Muscle of leg (tissue), 3 donors: ENCODE measurements at regions not wholly inside any gene's neighbourhood (a gene's known extent, or its start where the extent isn't known, plus 50 kb on each side); places are given as distances from the start of the nearest gene placed in this dataset.

Experiments
- DNase-seq: peaks from one replicate; pipeline ENCODE4 v3.0.0; 2013
- H3K27ac ChIP-seq: one replicate; pipeline ENCODE4 v1.5.1; 2013; ENCODE audit warnings: mild to moderate bottlenecking, low read length, control low read depth
- H3K27me3 ChIP-seq: one replicate; pipeline ENCODE4 v1.6.1; 2013; ENCODE audit warnings: low read length; ENCODE audit not compliant: control insufficient read depth, insufficient read depth
- H3K36me3 ChIP-seq: one replicate; pipeline ENCODE4 v1.6.1; 2013; ENCODE audit warnings: low read length; ENCODE audit not compliant: control insufficient read depth, insufficient read depth
- H3K4me1 ChIP-seq: one replicate; pipeline ENCODE4 v1.6.1; 2013; ENCODE audit warnings: low read length; ENCODE audit not compliant: control insufficient read depth, insufficient read depth
- H3K4me3 ChIP-seq: one replicate; pipeline ENCODE4 v1.5.1; 2013; ENCODE audit warnings: low read length, control low read depth
- H3K9me3 ChIP-seq: replicated peaks from 2 replicates; pipeline ENCODE4 v1.6.1; 2013; ENCODE audit warnings: low read depth, low read length; ENCODE audit not compliant: control insufficient read depth
- WGBS: methylation state at CpG from one replicate; pipeline ENCODE4 v1.1.5; 2013; ENCODE audit warnings: missing lambda C conversion rate; ENCODE audit not compliant: insufficient coverage; 5-methylcytosine and 5-hydroxymethylcytosine counted together

- no peaks in the 10 kb centered on the region for H3K4me1 ChIP-seq
- 82% methylated on average over 3 of the region's 3 CpGs for WGBS
- no peak overlapping the region for H3K4me3 ChIP-seq
- H3K27ac ChIP-seq: no peak overlapping the region
- no peak for DNase-seq
- H3K27me3 ChIP-seq: no peaks in the 10 kb centered on the region
- no peaks in the 10 kb centered on the region for H3K36me3 ChIP-seq
- no peaks in the 10 kb centered on the region for H3K9me3 ChIP-seq
Measured at GRCh38 chr17:33508215-33508614, 215.1 kb upstream of the ASIC2 start.

DNA sequence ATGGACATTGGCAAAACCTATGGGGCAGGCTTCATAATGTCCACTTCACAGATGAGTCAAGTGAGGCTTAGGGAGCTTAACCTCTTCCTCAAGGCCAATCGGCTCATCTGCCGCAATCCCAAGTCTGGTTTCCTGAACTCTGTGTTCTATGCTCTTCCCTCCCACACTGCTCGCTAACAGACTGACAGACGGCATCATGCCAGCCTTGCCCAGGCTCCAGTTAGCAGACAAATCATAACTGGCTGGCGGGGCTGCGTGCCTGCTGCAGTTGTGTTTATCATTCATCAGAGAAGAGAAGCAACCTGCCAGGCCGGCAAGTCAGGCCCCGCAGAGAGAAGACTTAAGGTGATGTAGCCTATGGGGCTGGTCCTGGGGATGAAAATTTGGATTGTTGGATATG lies 216.2 kb upstream of the ASIC2 start:
- H3K9me3 ChIP-seq: no peaks in the 10 kb centered on the region
- no peaks in the 10 kb centered on the region for H3K4me1 ChIP-seq
- peaks cover 3% of the 10 kb centered on the region for H3K27me3 ChIP-seq
- 53% methylated on average over 8 of the region's 8 CpGs for whole genome bisulfite sequencing
- H3K4me3 ChIP-seq: no peak overlapping the region
- no peak overlapping the region for H3K27ac ChIP-seq
- no peaks in the 10 kb centered on the region for H3K36me3 ChIP-seq
- DNase-seq: no peak

DNA sequence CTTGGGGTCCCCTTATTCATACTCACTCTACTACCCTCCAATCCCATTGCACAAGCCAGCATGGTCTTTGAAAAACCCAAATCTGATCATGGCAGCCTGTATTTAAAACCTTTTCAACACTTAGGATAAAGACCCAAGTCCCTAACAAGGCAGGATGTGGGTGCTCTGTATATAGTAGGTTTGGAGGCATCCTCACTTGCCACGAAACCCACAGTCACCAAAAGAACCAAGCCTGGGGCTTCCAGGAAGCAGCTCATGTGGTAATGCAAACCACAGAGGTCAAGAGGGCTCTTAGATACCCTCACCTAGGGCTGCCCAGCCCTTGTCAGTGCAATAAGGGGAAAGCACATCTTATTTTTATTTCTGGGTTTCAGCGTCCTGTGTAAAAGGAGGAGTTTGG lies 218.6 kb upstream of the ASIC2 start:
- Histone ChIP-seq H3K4me1 (no peaks in the 10 kb centered on the region), H3K4me3 (no peak overlapping the region), H3K9me3 (no peaks in the 10 kb centered on the region), H3K27ac (no peak overlapping the region), H3K36me3 (no peaks in the 10 kb centered on the region), H3K27me3 (peaks cover 3% of the 10 kb centered on the region)
- no peak for DNase-seq
- WGBS: no CpG with 5 or more reads among the region's 2 CpGs

GRCh38 chr17:33512113-33512512 lies 219.0 kb upstream of the ASIC2 start:
- H3K36me3 ChIP-seq: no peaks in the 10 kb centered on the region
- H3K27ac ChIP-seq: no peak overlapping the region
- H3K4me1 ChIP-seq: no peaks in the 10 kb centered on the region
- H3K27me3 ChIP-seq: peaks cover 3% of the 10 kb centered on the region
- no peaks in the 10 kb centered on the region for H3K9me3 ChIP-seq
- no peak overlapping the region for H3K4me3 ChIP-seq
- DNase-seq: no peak

DNA sequence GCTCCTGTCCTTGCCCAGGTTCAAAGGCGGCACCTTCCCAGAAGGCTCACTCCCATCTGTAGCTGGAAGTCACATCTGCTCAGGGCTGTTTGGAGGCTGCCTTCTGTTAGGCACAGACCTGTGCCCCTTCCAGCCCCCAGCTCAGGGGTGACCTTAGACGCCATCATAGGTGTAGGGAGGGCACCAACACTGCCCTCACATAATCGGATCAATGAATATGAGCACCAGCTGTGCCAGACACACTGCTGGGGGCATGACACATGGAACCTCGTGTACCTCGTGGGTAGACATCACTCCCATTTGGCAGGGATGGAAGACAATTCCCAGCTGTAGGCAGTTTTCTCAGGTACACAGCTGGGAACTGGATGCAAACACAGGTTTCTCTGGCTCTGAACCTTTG lies 220.7 kb upstream of the ASIC2 start:
- H3K27ac ChIP-seq: no peak overlapping the region
- peaks cover 3% of the 10 kb centered on the region for H3K27me3 ChIP-seq
- no peak for DNase-seq
- no peaks in the 10 kb centered on the region for H3K36me3 ChIP-seq
- no peaks in the 10 kb centered on the region for H3K4me1 ChIP-seq
- H3K9me3 ChIP-seq: no peaks in the 10 kb centered on the region
- WGBS: 68% methylated on average over 5 of the region's 5 CpGs
- H3K4me3 ChIP-seq: no peak overlapping the region

- no peaks in the 10 kb centered on the region for H3K36me3 ChIP-seq
- WGBS: 60% methylated on average over 1 of the region's 6 CpGs
- no peak overlapping the region for H3K27ac ChIP-seq
- H3K4me1 ChIP-seq: no peaks in the 10 kb centered on the region
- H3K27me3 ChIP-seq: peaks cover 3% of the 10 kb centered on the region
- H3K4me3 ChIP-seq: no peak overlapping the region
- DNase-seq: no peak
- H3K9me3 ChIP-seq: no peaks in the 10 kb centered on the region
Measured at GRCh38 chr17:33514369-33514768, 221.3 kb upstream of the ASIC2 start.

DNA sequence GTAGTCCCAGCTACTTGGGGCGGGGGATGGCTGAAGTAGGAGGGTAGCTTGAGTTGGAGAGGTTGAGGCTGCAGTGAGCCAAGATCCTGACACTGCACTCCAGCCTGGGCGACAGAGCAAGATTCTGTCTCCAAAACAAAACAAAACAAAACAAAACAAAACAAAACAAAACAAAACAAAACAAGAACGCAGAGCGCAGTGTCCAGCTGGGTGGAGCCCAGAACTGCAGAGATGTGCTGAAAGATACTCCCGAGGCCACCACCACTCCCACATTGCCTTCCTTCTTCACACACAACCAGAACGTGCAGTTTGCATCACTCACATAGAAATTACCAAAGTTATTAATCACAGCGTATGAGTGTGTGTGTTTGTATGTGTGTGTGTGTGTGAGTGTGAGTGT lies 222.9 kb upstream of the ASIC2 start:
- 75% methylated on average over 3 of the region's 7 CpGs for WGBS
- Histone ChIP-seq H3K9me3 (no peaks in the 10 kb centered on the region), H3K36me3 (no peaks in the 10 kb centered on the region), H3K27me3 (peaks cover 3% of the 10 kb centered on the region), H3K4me3 (no peak overlapping the region), H3K27ac (no peak overlapping the region), H3K4me1 (no peaks in the 10 kb centered on the region)
- peak; percentile 32 for DNase-seq

DNA sequence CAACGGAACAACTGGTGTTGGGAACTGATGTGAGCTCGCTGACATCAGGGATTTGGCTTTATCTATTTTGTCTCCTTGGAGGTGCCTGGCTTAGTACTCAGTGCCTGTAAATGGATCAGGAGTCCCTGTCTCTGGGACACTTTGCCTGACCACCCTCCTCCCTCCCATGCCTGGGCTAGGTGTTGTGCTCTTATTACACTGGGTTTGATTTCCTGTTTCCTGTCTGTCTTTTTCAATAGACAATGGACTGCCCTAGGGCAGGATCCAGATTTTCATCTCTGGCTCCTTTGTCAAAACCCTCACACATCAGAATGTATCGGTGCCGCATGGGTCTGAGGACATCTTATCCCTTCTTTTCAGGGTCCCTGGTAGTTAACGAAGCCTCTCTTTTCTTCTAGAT lies 223.6 kb upstream of the ASIC2 start:
- Histone ChIP-seq H3K36me3 (no peaks in the 10 kb centered on the region), H3K27me3 (peaks cover 3% of the 10 kb centered on the region), H3K4me1 (no peaks in the 10 kb centered on the region), H3K4me3 (no peak overlapping the region), H3K27ac (no peak overlapping the region), H3K9me3 (no peaks in the 10 kb centered on the region)
- DNase-seq: no peak
- WGBS: 40% methylated on average over 1 of the region's 5 CpGs

GRCh38 chr17:33517746-33518145 lies 224.7 kb upstream of the ASIC2 start:
- Histone ChIP-seq H3K27me3 (peaks cover 3% of the 10 kb centered on the region), H3K4me1 (no peaks in the 10 kb centered on the region), H3K4me3 (no peak overlapping the region), H3K9me3 (no peaks in the 10 kb centered on the region), H3K27ac (no peak overlapping the region), H3K36me3 (no peaks in the 10 kb centered on the region)
- no peak for DNase-seq
- WGBS: no CpG with 5 or more reads among the region's 5 CpGs

DNA sequence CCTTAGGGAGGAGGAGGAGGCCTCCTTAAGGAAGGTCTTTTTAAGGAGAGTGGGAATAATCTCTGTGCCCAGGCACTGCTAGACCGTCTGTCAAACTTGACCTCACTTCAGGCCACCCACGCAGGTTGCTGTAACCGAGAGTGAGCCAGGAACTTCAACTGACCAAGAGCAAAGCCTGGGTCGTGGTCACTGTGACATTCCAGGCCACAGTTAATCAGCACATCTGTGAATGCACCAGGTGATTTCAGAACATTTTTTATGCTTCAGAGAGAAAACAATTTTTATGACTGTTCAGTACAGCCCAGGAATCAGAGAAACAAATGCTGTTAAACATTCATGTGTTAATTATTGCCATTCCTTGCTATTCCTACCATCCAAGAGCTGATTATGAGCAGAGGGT lies 226.6 kb upstream of the ASIC2 start:
- H3K27ac ChIP-seq: no peak overlapping the region
- H3K36me3 ChIP-seq: no peaks in the 10 kb centered on the region
- no peaks in the 10 kb centered on the region for H3K9me3 ChIP-seq
- WGBS: 37% methylated on average over 3 of the region's 4 CpGs
- no peak overlapping the region for H3K4me3 ChIP-seq
- H3K27me3 ChIP-seq: no peaks in the 10 kb centered on the region
- DNase-seq: no peak
- no peaks in the 10 kb centered on the region for H3K4me1 ChIP-seq

- peak; percentile 39 for DNase-seq
- H3K4me3 ChIP-seq: no peak overlapping the region
- no peaks in the 10 kb centered on the region for H3K27me3 ChIP-seq
- H3K4me1 ChIP-seq: no peaks in the 10 kb centered on the region
- no peak overlapping the region for H3K27ac ChIP-seq
- WGBS: 89% methylated on average over 4 of the region's 13 CpGs
- H3K9me3 ChIP-seq: no peaks in the 10 kb centered on the region
- no peaks in the 10 kb centered on the region for H3K36me3 ChIP-seq
Measured at GRCh38 chr17:33520426-33521330, 227.6 kb upstream of the ASIC2 start.
